ENCODE measurements at regions not wholly inside any gene's neighbourhood (a gene's known extent, or its start where the extent isn't known, plus 50 kb on each side); places are given as distances from the start of the nearest gene placed in this dataset.

- intact Hi-C loops (cut with DNase I, micrococcal nuclease) = no loop called here
- no peaks in the 10 kb centered on the region for H3K27me3 Mint-ChIP-seq
- Histone ChIP-seq H3K9me3 (ENCODE audit: control insufficient read depth in 1 of 2, insufficient read depth in 1 of 2, low read length in 2 of 2) (peaks cover 0 to 3% of the 10 kb centered on the region in 2 experiments), H3K4me3 (ENCODE audit: low read length) (no peak overlapping the region), H3K27me3 (ENCODE audit: control insufficient read depth in 1 of 2, insufficient read depth in 2 of 2, low read length in 2 of 2) (no peaks in the 10 kb centered on the region), H3K4me1 (ENCODE audit: insufficient read depth, low read length) (no peaks in the 10 kb centered on the region), H3K36me3 (ENCODE audit: insufficient read depth, low read length) (no peaks in the 10 kb centered on the region), H3K27ac (ENCODE audit: low read depth in 1 of 2, low read length in 2 of 2) (no peak overlapping the region)
- H3K9me3 Mint-ChIP-seq = peaks cover 4% of the 10 kb centered on the region
- H3K27ac Mint-ChIP-seq = no peak overlapping the region
- DNase-seq (no peak), ATAC-seq (ENCODE audit: poor library complexity) (no peak)
- CTCF ChIA-PET = no interaction called here
- POLR2A ChIA-PET = no interaction called here
- TF ChIP-seq CTCF (IDR thresholded peaks at IDR 0.05) = no peak
- H3K4me3 Mint-ChIP-seq = no peak overlapping the region
- H3K36me3 Mint-ChIP-seq (ENCODE audit: low read depth) = no peaks in the 10 kb centered on the region
- no peaks in the 10 kb centered on the region for H3K4me1 Mint-ChIP-seq (ENCODE audit: low read depth)
These were observed 222.8 kb downstream of the FAM170A start for GRCh38 chr5:119852140-119852539.

GRCh38 chr5:119860463-119860862 is 231.1 kb downstream of the FAM170A start:
- POLR2A ChIA-PET = no interaction called here
- Mint-ChIP-seq H3K27me3 (no peaks in the 10 kb centered on the region), H3K4me3 (no peak overlapping the region), H3K4me1 (ENCODE audit: low read depth) (no peaks in the 10 kb centered on the region), H3K36me3 (ENCODE audit: low read depth) (no peaks in the 10 kb centered on the region), H3K27ac (no peak overlapping the region), H3K9me3 (peaks cover 3% of the 10 kb centered on the region)
- ATAC-seq (ENCODE audit: poor library complexity) = no peak
- Histone ChIP-seq H3K9me3 (ENCODE audit: control insufficient read depth in 1 of 2, insufficient read depth in 1 of 2, low read length in 2 of 2) (no peaks in the 10 kb centered on the region), H3K36me3 (ENCODE audit: insufficient read depth, low read length) (no peaks in the 10 kb centered on the region), H3K4me3 (ENCODE audit: low read length) (no peak overlapping the region), H3K4me1 (ENCODE audit: insufficient read depth, low read length) (no peaks in the 10 kb centered on the region), H3K27me3 (ENCODE audit: control insufficient read depth in 1 of 2, insufficient read depth in 2 of 2, low read length in 2 of 2) (no peaks in the 10 kb centered on the region), H3K27ac (ENCODE audit: low read depth in 1 of 2, low read length in 2 of 2) (no peak overlapping the region)
- no peak for TF ChIP-seq CTCF (IDR thresholded peaks at IDR 0.05)
- CTCF ChIA-PET = no interaction called here
- intact Hi-C loops (cut with DNase I, micrococcal nuclease) = no loop called here
- no peak for DNase-seq

- intact Hi-C loops (cut with DNase I, micrococcal nuclease) = no loop called here
- ChIA-PET CTCF (no interaction called here), POLR2A (no interaction called here)
- Mint-ChIP-seq H3K36me3 (ENCODE audit: low read depth) (no peaks in the 10 kb centered on the region), H3K4me3 (no peak overlapping the region), H3K27ac (no peak overlapping the region), H3K9me3 (peaks cover 3% of the 10 kb centered on the region), H3K27me3 (no peaks in the 10 kb centered on the region), H3K4me1 (ENCODE audit: low read depth) (no peaks in the 10 kb centered on the region)
- Histone ChIP-seq H3K4me1 (ENCODE audit: insufficient read depth, low read length) (no peaks in the 10 kb centered on the region), H3K9me3 (ENCODE audit: control insufficient read depth in 1 of 2, insufficient read depth in 1 of 2, low read length in 2 of 2) (no peaks in the 10 kb centered on the region), H3K27ac (ENCODE audit: low read depth in 1 of 2, low read length in 2 of 2) (no peak overlapping the region), H3K27me3 (ENCODE audit: control insufficient read depth in 1 of 2, insufficient read depth in 2 of 2, low read length in 2 of 2) (no peaks in the 10 kb centered on the region), H3K4me3 (ENCODE audit: low read length) (no peak overlapping the region), H3K36me3 (ENCODE audit: insufficient read depth, low read length) (no peaks in the 10 kb centered on the region)
- DNase-seq (no peak), ATAC-seq (ENCODE audit: poor library complexity) (no peak)
- TF ChIP-seq CTCF (IDR thresholded peaks at IDR 0.05) = no peak
These were observed 233.3 kb downstream of the FAM170A start for GRCh38 chr5:119862619-119863018.

Data from CD4-positive, alpha-beta T cell (primary cell).